ENCODE measurements at regions not wholly inside any gene's neighbourhood (a gene's known extent, or its start where the extent isn't known, plus 50 kb on each side); places are given as distances from the start of the nearest gene placed in this dataset.

GRCh38 chr7:136174477-136175125 lies 197.4 kb upstream of the MTPN start:
- DNase-seq (ENCODE audit: low read depth): no peak

DNA sequence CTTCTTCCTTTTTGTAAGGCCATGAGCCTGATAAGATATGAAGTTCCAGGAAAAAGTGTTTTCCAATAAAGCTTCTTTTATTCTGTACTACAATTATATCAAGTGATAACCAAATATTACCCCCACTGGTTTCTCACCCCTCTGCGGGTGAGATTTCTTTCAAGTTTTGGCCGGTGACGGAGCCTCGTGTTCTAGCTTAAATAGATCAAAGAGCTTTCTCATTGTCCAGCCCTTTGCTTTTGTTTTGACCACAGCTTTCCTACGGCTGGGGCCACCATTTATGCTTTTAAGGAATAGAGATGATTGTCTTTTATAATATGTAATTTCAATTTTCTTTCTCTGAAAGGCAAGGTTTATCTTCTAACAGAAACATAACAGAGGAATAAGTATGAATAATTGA lies 196.7 kb upstream of the MTPN start:
- DNase-seq (ENCODE audit: low read depth): no peak

DNA sequence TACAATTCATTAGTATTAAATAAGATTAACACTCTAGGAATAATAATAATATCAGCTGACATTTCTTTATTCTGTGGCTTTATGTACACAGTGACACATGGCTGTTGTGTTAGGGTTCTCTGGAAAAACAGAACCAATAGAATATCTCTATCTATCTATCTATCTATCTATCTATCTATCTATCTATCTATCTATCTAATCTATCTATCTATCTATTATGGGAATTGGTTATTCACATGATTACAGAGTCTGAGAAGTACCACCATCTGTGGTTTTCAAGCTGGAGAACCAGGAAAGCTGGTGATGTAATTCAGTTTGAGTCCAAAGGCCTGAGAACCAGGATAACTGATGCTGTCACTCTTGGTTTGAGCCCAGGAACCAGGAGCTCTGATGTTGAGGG lies 194.1 kb upstream of the MTPN start:
- DNase-seq (ENCODE audit: low read depth): no peak

- no peak for DNase-seq (ENCODE audit: low read depth)
Measured at GRCh38 chr7:136168821-136169220, 191.7 kb upstream of the MTPN start.

GRCh38 chr7:136167991-136168390 lies 190.8 kb upstream of the MTPN start:
- no peak for DNase-seq (ENCODE audit: low read depth)

DNA sequence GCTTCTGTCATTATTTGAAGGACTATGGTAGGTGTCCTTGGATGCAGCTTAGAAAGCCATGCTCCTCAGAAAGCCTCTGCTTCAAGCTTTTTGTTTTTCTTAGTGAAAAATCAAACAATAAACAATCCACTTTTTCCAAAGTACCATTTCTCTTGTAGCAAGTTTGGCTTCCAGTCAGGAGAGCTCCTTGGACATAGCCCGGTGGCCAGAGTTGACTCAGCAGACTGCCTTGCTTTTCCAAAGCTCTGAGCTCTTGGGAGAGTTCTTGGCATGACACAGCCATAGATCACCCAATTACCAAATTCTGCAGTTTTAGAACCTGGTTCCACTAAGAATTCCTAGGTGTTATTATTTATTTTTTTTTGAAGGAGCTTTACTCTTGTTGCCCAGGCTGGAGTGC lies 189.4 kb upstream of the MTPN start:
- DNase-seq (ENCODE audit: low read depth): no peak

DNA sequence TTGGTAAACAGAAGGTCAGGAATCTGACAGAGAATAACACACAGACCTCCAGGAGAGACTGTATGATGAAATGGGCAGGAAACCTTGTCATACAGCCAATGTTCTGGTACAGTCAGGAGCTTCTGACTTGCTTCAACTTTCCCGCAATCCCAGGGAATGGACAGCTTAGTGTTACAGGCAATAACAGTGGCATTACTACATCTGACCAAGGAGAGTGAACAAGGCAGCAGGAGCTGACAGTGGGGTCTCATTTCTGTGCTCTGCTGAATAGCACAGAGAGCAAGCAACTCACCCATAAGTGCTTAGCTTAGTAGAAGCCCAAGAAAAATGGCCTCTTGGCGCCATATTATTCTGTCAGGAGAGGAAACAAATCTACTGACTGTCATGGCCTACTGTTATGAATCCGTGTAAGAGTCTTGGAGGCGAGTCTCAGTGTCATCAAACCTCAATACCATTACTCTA lies 186.2 kb upstream of the MTPN start:
- DNase-seq (ENCODE audit: low read depth): no peak

DNA sequence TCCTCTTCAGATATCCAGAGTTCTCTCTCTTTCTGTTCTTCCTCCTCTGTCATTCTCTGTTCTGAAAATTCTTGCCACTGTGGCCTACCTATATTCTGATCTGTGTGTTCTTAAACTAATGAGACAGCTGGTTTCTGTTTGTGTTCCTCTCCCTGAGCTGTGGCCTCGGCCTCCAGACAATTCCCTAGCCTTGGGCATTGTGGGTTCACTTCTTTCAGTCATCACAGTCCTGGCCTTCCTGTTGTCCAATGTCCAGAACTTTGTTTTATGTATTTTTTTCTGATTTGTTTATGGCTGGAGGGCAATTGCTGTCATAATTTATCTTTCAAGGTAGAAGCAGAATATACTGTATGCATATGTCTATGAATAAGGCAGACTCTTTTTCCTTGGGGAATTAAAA lies 173.2 kb upstream of the MTPN start:
- DNase-seq (ENCODE audit: low read depth): no peak

DNA sequence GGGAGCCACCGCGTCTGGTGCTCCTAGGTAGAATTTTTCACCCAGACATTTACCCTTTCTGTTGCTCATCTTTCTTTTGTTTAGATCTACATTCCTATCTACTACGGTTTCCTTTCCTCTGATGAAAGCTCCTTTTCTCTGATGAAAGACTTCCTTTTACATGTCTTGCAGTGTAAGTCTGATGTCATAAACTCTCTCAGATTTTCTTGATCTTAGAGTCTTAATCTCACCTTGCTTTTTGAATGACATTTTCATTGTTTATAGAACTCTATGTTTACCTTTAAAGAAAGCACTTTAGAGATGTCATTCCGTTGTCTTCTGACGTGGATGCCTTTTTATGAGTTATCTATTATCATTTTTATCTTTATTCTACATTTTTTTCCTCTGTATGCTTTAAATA lies 171.8 kb upstream of the MTPN start:
- DNase-seq (ENCODE audit: low read depth): no peak

- no peak for DNase-seq (ENCODE audit: low read depth)
Measured at GRCh38 chr7:136146925-136147324, 169.8 kb upstream of the MTPN start.

DNA sequence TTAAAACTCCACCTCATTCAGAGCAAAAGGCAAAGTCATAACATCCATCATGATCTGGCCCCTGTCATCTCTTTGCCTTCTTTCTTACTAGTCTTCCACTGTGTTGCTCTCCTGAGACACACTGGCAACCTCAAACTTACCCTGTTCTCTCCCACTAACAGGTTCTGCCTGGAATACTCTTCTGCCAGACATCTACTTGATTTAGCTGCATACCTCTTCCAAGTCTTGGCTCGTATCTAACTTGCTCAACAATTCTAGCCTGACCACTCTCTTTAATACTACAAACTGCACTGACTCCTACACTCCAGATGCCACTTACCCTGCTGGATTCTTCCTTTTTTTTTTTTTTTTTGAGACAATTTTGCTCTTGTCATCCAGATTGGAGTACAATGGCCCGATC lies 167.0 kb upstream of the MTPN start:
- no peak for DNase-seq (ENCODE audit: low read depth)

- no peak for DNase-seq (ENCODE audit: low read depth)
Measured at GRCh38 chr7:136143271-136143670, 166.1 kb upstream of the MTPN start.

DNA sequence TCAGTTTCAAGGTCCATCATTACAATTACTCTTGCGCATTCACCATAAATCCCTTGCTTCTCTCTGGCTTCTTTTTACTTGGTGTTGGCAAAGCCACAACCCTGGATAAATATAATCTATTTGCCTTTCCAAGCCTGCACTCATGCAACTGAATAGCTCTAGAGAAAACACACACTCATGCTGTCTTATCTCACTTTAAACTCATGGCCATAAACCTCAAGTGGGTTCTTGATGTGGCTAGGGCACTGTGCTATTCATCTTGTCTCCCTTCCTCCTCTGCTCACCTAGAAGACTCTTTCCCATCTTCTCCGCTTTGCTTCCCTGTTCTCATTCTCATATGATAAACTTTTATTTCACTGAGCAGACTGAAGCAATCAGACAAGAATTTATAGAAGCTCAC lies 165.4 kb upstream of the MTPN start:
- DNase-seq (ENCODE audit: low read depth): no peak

- no peak for DNase-seq (ENCODE audit: low read depth)
Measured at GRCh38 chr7:136140469-136140868, 163.3 kb upstream of the MTPN start.

DNA sequence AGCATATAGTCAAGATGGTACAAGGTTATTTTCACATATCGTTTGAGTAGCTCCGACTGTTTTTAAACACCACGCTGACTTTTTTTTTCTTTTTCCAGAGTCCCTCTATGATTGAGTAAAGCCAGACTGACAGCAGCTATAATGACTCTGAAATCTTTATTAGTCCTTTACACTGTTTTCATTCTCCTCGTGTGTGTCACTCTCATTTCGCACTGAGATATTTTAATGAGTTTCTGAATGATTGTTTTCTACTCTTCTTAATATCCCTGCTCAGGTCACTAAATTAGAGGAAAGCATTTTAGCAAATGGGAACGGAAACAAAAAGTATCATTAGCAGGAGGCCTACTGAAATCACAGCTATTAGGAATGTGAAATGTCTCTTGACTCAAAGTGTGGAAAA lies 162.3 kb upstream of the MTPN start:
- no peak for DNase-seq (ENCODE audit: low read depth)

DNA sequence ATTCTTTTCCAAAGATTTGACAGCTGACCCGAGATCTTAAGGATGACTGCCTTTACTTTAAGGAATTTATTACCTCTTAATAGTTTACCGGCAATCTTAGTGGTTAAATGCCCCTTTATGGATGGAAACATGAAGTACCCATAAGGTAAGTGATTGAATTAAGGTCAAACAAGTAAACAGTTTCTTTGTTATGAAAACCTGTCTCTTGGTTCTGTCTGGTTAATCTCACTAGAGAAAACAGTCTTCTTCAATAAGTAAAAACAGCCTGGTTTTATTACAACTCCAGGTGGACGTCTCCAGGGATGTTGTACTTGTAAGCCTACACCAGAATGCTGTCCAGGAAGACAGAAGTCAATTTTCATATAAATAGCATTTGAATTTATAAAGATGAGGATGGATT lies 161.8 kb upstream of the MTPN start:
- DNase-seq (ENCODE audit: low read depth): no peak

- DNase-seq (ENCODE audit: low read depth): no peak
Measured at GRCh38 chr7:136136906-136137454, 159.8 kb upstream of the MTPN start.

- DNase-seq (ENCODE audit: low read depth): no peak
Measured at GRCh38 chr7:136134503-136134902, 157.3 kb upstream of the MTPN start.

DNA sequence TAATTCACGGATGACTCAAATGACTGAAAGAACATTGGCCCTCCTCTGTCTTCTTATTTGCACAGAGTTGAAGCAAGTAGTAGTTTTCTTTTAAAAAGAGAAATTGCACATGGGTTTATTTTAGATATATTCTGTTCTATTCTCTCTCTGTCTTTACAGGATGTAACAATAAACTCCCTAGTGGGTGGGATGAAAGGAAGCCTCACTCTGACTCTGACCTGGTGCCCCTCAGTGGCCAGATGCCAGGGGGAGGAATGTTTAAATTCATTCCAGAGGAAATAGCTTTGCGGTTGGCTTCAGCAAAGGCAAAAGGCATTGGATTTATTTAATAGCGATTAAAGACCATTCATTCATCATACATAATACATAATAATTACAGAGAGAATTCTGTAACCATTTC lies 156.4 kb upstream of the MTPN start:
- DNase-seq (ENCODE audit: low read depth): no peak

DNA sequence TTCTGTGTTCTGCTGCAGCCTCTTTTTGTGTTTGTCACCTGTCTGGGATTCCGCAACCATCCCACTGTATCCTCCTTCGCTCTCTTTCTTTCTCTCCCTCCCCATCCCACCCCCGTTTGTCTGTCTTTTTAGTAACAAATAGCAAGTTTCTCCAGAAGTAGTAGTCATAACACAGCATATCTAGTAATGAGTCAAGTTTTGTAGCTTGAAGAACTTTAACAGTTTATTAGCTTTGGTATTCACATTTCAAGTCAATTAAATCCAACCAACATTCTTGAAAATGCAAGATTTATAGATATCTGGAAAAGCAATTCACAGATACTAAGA lies 154.1 kb upstream of the MTPN start:
- no peak for DNase-seq (ENCODE audit: low read depth)

DNA sequence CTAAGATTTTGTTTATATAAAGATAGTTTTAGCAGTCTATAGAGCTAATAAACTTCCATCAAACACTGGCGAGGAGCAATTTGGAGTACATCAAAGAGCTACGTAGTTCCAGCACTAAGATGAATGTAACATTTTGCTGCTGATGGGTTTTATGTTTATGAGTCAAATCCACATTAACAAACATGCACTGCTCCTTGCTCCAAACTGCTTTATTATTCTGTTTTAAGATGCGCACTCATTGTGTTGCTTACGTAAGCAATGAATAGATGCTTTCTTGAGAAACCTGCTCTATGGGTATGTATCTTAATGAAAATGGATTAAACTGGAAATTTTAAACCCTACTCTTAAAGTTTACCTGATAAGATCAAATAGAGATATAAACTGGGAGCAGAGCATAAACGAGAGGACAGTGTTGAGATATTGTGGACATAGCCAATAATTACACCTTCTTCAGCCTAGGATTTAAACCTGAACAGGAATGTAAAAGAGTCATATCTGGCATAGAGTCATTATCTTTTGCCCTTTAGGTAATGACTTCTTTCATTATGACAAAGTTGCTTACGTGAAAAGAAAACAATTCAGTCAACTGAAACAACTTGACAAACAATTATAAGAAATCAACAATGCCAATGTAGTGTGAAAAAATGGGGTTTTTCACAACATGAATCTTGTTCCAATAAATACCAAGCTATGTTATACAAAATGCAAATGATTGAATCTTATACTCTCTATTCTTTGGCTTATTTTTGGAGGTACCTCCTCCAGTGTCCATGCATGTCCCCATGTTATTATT lies 153.5 kb upstream of the MTPN start:
- no peak for DNase-seq (ENCODE audit: low read depth)

DNA sequence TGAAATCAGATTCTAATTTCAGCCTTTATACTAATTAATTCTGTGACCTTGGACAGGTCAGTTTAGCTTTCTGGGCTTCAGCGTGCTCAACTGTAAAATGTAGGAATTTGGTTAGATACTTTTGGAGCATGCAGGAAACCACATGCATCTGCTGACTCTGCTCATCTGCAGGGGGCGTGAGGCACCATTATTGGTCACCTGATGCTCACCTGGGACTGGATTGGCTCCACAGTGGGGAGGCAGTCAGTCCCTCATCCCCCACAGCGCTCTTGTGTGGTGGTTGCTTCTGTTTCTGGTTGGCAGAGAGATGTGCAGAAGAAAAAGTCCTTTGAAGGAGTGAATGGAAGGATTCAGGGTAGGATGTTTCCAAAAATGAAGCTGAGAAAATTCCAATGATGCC lies 150.9 kb upstream of the MTPN start:
- no peak for DNase-seq (ENCODE audit: low read depth)

GRCh38 chr7:136123352-136123751 lies 146.2 kb upstream of the MTPN start:
- DNase-seq (ENCODE audit: low read depth): no peak

DNA sequence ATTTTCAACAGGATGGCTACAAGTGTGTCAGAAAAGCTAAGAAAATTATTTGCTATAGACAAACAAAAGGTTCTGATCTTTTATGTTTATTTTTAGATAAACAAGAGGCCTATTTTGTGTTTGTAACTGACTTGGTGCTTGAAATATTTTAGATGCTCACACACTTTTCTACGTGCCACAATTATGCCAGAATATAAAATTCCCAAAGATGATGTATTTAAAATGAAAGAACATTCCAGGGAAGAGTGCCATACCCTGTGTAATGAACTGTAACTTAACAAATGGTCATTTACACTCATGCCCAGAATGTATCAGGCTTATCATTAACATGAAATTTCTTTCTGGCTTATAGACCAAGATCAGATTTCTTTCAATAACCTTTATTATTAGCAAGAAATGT lies 144.9 kb upstream of the MTPN start:
- no peak for DNase-seq (ENCODE audit: low read depth)

All from activated T-helper 1 cell treated with Interleukin-2 at 50 U/mL for 16 hours (primary cell).